HG03139 (cell line): ENCODE measurements at regions not wholly inside any gene's neighbourhood (a gene's known extent, or its start where the extent isn't known, plus 50 kb on each side); places are given as distances from the start of the nearest gene placed in this dataset.

ENCODE experiments used
- ATAC-seq: cut with Tn5 transposase; IDR thresholded peaks from one replicate; pipeline ENCODE4 v1.9.1; 2021; ENCODE audit not compliant: unreplicated experiment

DNA sequence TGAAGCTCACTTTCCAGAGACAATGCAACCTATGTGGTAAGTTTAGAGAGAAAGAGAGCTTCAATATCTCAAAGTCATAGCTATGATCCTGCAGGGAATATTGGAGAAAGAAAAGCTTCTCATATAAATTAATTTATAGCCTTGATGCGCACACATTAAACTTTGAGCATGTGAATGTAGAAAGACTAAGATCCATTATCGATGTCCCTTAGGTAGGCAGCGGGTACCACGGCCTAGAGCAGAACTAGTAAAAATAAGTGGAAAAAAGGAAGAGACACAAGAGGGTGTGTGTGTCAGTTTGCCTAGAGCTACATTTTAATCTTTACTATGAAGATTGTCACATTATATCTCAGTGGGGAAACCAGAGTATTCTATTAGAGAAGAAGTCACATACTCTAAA, 685.6 kb downstream of the AMY1C start:
- no peak for ATAC-seq

GRCh38 chr1:104440011-104440410, 690.3 kb downstream of the AMY1C start:
- no peak for ATAC-seq

- no peak for ATAC-seq
Measured at GRCh38 chr1:104456724-104457123, 707.0 kb downstream of the AMY1C start.

- ATAC-seq = no peak
Measured at GRCh38 chr1:104459886-104460285, 710.2 kb downstream of the AMY1C start.

- no peak for ATAC-seq
Measured at GRCh38 chr1:104460880-104461279, 711.2 kb downstream of the AMY1C start.

- ATAC-seq = no peak
Measured at GRCh38 chr1:104463126-104463697, 713.5 kb downstream of the AMY1C start.

- ATAC-seq = no peak
Measured at GRCh38 chr1:104466068-104466467, 716.4 kb downstream of the AMY1C start.

GRCh38 chr1:104467590-104467989, 717.9 kb downstream of the AMY1C start:
- no peak for ATAC-seq

DNA sequence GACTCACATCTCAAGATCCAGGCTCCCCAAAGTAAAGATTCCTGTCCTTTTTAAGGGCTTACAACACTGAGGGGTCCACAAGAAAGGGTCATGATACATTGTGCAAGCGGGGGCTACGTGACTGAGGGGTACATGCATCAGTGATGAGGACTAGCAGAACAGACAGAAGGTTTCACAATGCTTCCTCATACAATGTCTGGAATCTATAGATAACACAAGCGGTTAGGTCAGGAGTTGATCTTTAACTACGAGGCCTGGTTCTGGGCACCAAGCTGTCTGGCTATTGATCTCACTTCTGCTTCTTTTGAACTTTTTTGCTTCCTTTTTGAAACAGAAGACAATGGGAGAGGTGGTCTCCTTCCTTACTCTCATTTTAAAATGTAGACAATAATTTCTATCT, 718.6 kb downstream of the AMY1C start:
- ATAC-seq = peak; percentile 54

- no peak for ATAC-seq
Measured at GRCh38 chr1:104476126-104476525, 726.4 kb downstream of the AMY1C start.

DNA sequence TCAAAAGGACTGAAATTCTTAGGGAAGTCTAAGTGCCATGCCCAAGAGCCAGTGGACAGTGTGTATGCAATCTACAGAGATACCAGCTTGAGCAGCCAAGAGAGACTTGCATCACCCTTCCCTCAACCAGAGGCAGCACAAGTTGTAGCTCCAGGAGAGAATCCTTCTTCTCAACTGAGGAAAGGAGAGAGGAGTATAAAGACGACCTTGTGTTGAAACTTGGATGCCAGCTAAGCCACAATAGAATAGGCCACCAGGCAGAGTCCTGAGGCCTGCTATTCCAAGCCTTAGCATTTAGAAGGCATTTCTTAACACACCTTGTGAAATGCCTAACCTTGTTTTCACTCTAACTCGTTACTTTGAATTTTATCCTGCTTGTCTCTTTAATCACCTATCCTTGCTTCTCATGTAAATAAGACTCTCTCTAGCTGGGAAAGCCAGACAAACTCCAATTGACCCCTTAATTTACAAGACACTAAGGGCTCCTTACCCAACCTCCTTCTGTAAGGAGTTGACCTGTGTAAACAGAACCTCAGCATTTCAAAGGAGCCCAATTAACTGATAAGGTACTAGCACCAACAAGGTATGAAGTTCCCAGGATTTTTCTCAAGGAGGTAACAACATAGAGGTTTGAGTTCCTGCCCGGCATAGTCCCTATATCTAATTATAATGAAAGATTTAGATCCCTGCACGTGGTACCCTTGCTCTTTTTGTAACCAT, 738.8 kb downstream of the AMY1C start:
- ATAC-seq = no peak

- no peak for ATAC-seq
Measured at GRCh38 chr1:104526158-104526795, 776.6 kb downstream of the AMY1C start.

- ATAC-seq = no peak
Measured at GRCh38 chr1:104531990-104532389, 782.3 kb downstream of the AMY1C start.

DNA sequence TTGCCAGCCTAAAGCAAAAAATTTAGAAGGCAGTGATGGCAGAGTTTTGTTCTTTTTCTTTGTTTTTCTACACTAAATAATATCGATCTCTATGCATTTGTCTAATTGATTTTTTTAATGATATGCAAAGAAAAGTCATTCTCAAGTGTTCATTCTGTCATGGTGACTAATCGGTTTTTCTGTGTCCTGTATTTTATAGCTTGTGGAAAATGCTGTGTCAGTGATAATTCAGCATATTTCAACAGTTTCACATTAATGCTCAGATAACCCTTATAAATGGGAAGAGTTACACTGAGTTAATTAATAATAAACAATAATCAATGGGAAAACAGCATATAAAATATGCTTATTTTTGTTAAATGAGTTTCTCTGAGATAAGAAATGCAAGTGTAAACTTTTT, 824.9 kb downstream of the AMY1C start:
- no peak for ATAC-seq

GRCh38 chr1:104592926-104593325, 843.2 kb downstream of the AMY1C start:
- no peak for ATAC-seq

DNA sequence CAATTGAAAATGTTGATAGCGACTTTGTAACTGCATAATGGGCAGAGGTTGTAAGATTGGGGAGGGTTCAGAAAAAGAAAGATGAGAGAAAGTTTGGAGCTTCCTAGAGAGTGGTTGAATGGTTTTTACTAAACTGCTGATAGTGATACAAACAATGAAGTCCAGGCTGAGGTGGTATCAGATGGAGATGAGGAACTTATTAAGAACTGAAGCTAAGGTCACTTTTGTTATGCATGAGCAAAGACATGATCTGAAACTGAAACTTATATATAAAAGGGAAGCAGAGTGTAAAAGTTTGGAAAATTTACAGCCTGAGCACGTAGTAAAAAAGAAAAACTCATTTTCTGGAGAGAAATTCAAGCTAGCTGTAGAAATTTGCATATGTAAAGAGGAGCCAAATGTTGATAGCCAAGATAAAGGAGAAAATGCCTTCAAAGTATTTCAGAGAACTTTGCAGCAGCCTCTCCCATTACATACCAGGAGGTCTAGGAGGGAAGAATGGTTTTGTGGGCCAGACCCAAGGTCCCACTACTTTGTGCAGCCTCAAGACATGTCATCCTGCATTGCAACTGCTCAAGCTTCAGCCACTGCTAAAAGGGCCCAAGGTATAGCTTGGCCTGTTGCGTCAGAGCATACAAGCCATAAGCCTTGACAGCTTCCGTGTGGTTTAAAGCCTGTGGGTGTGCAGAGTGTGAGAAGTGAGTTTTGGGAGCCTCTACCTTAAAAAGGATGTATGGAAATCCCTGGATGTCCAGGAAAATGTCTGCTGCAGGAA, 843.9 kb downstream of the AMY1C start:
- no peak for ATAC-seq

DNA sequence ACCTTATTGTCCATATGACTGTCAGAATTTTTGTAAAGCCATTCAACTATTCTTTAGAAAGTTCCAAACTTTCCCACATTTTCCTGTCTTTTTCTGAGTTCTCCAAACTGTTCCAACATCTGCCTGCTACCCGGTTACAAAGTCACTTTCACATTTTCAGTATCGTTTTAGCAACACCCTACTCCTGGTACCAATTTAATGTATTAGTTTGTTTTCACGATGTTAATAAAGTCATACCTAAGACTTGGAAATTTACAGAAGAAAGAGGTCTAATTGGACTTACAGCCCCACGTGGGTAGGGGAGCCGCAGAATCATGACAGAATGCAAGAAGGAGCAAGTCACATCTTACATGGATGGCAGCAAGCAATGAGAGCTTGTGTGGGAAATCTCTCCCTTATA, 867.8 kb downstream of the AMY1C start:
- no peak for ATAC-seq

DNA sequence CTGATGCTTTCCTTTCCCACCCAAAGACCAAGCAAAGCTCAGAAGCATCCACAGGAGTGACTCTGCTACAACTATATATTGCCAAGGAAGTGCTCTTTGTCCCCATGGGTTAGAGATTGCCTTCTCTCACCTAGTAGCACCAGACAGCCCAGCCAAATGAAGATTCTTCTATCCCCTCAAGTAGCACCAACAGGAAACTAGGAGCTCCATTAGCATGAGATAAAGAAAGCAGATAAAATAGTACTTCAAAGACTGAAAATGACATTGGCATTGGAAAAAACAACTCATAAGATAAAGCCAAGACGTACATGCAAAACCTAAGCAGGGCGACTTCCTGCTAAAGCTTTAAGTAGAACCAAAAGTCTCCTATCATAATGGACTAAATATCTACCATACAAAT, 871.5 kb downstream of the AMY1C start:
- no peak for ATAC-seq

DNA sequence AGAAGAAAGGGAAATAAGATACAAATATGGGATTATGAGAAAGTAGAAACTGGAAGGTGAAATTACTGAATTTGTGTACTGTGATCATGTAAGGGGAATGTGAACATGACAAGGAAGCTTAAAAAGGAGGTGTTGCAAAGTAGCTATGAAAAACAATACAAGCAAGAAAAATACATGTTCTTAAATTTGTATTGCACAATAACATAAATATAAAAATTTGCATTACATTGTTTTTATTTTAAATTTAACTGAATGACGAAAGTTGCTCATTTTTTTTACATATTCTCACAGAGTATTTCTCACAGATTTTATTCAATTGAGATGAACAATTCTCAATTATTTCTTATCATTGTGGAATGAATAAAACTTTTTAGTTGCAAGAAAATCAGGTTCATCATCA, 874.8 kb downstream of the AMY1C start:
- ATAC-seq = no peak

DNA sequence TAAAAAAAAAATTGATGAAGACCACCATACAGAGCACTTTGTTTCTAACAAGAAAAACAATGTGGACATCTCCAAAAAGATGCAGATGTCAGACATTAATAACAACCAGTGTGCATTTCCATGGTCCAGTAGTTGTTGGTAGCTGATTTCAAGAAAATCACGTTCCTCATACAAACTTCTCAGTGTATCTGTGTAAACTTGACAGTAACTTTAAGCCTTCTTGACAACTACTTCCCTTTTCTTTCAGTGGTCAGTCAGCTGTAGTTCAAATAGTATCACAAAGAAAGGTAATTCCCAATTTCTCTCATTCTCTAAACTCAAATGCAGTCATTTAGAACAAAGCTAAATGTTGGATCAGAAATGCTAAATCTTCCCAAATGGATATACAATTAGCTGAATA, 879.9 kb downstream of the AMY1C start:
- no peak for ATAC-seq

DNA sequence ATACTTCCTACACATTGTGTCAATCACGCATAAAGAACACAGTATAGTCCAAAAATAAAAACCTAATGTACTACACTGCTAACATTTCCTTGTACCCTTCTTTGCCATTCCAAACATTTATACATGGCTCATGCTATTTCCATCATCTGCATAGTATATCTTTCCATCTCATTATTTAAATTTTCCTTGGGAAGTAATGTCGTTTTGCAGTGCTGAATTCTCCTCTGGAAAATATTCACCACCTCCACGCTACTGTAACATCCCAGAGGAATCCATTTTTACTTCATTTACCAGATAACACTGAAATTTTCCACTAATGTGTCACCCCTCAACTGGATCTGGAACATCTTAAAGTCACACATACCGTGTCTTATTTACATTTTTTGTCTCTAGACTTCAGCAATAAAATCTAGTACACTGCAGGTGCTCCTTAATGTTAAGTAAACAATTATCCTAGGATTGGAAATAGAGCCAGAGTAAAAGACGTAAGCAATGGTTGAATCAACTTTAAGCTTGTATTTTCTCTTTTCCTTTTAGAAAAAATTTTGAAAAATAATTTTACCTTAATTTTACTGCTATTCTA, 881.0 kb downstream of the AMY1C start:
- no peak for ATAC-seq
